GM18870 (cell line): ENCODE measurements at regions not wholly inside any gene's neighbourhood (a gene's known extent, or its start where the extent isn't known, plus 50 kb on each side); places are given as distances from the start of the nearest gene placed in this dataset.

Source experiments
- ATAC-seq: cut with Tn5 transposase; IDR thresholded peaks from one replicate; pipeline ENCODE4 v1.9.1; 2021; ENCODE audit warnings: moderate library complexity; ENCODE audit not compliant: unreplicated experiment

DNA sequence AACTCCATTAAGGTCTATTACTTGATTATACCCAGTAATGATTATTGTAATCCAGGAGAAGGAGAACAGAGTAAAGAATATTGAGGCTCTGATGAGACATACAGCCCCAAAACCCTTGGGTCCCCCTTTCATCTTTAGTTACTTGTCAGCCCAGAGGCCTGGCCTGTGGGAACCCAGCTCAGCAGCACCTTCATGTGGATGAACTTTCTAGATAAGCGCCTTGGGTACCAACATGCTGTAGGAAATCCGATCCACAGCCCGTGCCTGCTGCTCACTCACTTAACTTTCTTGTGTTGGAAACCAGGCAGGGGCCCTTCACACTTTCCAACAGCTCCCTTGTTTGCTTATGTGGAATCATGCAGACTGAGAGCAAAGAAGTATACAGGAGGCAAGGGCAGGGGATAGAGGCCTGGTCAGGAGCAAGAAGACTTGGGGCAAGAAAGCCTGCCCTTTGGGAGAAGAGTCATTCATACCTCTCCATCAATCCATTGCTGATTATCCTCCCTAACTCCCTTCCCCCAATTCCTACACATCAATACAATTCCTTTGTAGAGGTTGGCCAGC lies 64.0 kb upstream of the SOX9 start:
- no peak for ATAC-seq

DNA sequence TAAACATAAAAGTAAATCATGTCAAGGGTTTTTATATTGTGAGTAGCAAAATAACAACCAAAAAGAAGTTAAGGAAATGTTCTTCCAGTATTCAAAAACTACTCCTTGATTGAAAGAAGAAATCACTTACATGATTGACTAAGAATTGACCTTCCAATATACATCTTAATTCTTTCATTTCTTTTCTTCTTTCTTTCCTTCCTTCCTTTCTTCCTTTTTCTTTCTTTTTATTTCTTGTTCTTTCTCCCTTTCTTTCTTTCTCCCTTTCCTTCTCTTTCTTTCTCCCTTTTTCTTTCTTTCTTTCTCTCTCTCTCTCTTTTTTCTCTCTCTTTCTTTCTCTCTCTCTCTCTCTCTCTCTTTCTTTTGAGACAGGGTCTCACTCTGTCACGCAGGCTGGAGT lies 60.7 kb upstream of the SOX9 start:
- no peak for ATAC-seq

DNA sequence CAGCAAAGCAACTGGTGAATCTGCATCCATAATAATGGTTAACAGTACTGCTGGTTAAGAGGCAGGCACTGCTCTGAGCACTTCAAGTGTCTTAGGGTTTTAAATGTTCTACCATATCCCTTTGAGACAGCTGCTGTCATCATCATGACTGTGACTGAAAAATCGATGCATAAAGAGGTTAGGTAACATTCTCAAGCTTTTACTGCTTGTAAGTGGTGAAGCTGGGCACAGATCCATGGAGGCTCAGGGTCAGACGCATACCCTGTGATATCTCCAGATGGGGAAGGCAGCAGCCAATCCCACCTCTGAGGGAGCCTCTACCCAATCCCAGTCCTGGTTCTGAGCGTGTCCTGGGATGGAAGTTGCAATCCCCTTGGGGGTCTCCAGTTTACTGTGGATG lies 57.6 kb upstream of the SOX9 start:
- no peak for ATAC-seq

GRCh38 chr17:72063756-72064450 lies 56.9 kb upstream of the SOX9 start:
- no peak for ATAC-seq

DNA sequence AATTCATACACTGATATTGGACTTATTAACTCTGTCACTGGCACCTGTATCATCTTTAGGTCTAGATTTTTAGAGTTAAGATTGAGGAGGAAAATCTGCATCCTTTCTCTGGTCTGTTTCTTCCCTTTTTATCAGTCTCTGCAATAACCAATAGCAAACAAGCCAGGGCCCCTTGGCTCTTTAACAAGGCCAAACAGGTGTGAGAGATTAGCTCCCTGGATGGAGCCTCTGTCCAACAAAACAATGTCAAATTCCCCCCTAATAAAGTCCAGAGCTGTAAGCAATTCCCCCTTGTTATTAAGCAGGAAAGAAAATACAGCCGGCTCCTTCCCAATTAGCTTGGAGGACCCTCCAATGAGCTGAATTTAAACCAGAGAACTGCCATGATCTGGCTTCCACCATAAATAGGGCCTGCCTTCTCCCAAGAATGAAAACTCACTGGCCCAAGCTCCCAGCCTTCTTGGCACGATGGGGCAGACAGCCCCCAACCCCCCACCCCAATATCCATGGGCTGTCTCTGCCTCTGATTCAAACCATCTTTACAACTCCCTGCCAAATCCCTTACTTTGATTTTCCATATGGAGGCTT lies 56.1 kb upstream of the SOX9 start:
- ATAC-seq, result no peak

GRCh38 chr17:72065556-72065955 lies 55.3 kb upstream of the SOX9 start:
- no peak for ATAC-seq

DNA sequence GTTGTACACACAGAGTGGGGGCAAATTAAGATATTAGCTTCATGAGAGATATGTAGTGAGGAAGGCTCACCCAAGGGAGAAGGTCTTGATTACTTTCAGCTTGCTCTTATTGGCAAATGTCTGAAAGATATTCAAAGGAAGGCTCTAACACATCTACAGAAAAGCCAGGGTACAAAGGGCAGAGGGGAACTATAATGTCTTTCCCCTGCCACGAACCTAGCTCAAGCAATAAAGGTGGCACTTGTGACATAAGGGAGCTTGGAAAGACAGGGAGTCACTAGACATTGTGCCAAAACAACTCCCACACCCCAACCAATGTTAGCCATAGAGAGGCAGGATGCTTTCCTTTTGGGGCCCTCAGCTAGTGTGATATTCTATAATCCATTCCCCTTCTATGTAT lies 52.2 kb upstream of the SOX9 start:
- ATAC-seq, result no peak

DNA sequence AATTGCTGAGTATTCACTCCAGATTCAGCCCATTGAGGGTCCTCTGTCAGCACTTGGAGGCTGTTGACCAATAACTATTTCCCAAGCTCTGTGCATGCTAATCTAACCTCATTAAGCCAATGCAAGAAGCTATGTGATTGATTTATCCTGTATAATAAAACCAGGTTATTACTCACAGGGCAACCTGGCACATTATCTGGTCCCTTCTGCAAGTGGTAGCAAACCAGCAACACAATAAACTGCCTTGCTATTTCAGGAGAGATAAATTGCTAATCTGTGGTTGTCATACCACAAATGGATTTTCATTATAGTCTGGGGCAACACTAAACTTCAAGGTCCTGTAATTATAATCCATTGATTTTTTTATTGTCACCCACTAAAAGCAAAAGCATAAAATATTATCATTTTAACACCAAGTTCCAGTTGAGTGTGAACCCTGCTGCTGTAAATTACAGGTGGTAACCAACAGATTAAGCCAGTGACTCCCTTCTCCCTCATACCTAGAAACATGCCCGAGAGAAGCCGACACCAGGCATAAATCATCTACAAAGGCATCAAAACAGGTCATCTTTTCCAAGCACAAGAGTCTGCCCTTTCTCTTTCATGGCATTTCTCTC lies 51.1 kb upstream of the SOX9 start:
- no peak for ATAC-seq
